Gastroesophageal sphincter (tissue), 4 donors: ENCODE measurements at regions not wholly inside any gene's neighbourhood (a gene's known extent, or its start where the extent isn't known, plus 50 kb on each side); places are given as distances from the start of the nearest gene placed in this dataset.

Experiments used
- ATAC-seq: fragments of 150-250 bp; one replicate; pipeline ENCODE4 v1.9.1; 2016; ENCODE audit warnings: mild to moderate bottlenecking, moderate library complexity
- H3K27ac ChIP-seq, 4 donors: fragments of 200-600 bp; sonication (generic) in 3 of 4; 1 replicate in 3 of 4; 2 replicates in 1 of 4; pipeline ENCODE4 v1.5.1; 2016 to 2019
- H3K27me3 ChIP-seq: fragments of 200-600 bp; sonication (generic); one replicate; pipeline ENCODE4 v1.5.1; 2019
- H3K36me3 ChIP-seq, 2 donors: fragments of 200-600 bp; sonication (generic); one replicate each; pipeline ENCODE4 v1.5.1; 2019; ENCODE audit warnings: control low read depth in 1 of 2
- H3K4me1 ChIP-seq, 3 donors: fragments of 200-600 bp; sonication (generic); 1 replicate in 2 of 3; 2 replicates in 1 of 3; pipeline ENCODE4 v1.5.1; 2016 to 2019; ENCODE audit warnings: control low read depth in 2 of 3
- H3K4me3 ChIP-seq, 2 donors: fragments of 200-600 bp; sonication (generic); one replicate each; pipeline ENCODE4 v1.5.1; 2019; ENCODE audit warnings: mild to moderate bottlenecking in 1 of 2, moderate library complexity in 1 of 2
- H3K9me3 ChIP-seq, 3 donors: fragments of 200-600 bp; sonication (generic); one replicate each; pipeline ENCODE4 v1.5.1; 2017 to 2019; ENCODE audit warnings: control low read depth in 2 of 3
- CTCF ChIP-seq, 4 experiments: fragments of 200-600 bp in 2 of 4; fragments of 450-650 bp in 2 of 4; sonication (generic) in 1 of 4; IDR thresholded peaks; one replicate each; pipeline ENCODE4 v1.5.1; 2017 to 2019; ENCODE audit warnings: antibody characterized with exemption in 4 of 4, mild to moderate bottlenecking in 2 of 4, moderate library complexity in 2 of 4
- EP300 ChIP-seq: sonication (generic); formaldehyde crosslinking; IDR thresholded peaks from one replicate; pipeline ENCODE4 v1.6.1; 2017; ENCODE audit warnings: antibody characterized with exemption, mild to moderate bottlenecking
- POLR2A ChIP-seq, 2 donors: fragments of 450-650 bp; IDR thresholded peaks; one replicate each; pipeline ENCODE4 v1.6.1; 2017; ENCODE audit warnings: antibody characterized with exemption in 2 of 2, mild to moderate bottlenecking in 2 of 2, moderate library complexity in 1 of 2
- POLR2AphosphoS5 ChIP-seq: sonication (generic); formaldehyde crosslinking; IDR thresholded peaks from one replicate; pipeline ENCODE4 v1.6.1; 2017; ENCODE audit warnings: antibody characterized with exemption
- WGBS, 2 donors: methylation state at CpG; one replicate each; pipeline ENCODE4 v1.1.5; 2018; ENCODE audit warnings: low coverage in 1 of 2; 5-methylcytosine and 5-hydroxymethylcytosine counted together

GRCh38 chr16:79325226-79325945 lies 275.2 kb downstream of the MAF start:
- H3K36me3 ChIP-seq = no peaks in the 10 kb centered on the region
- H3K9me3 ChIP-seq = no peaks in the 10 kb centered on the region
- peaks cover 25% of the 10 kb centered on the region for H3K27me3 ChIP-seq
- peaks cover 0 to 8% (median 0%) of the 10 kb centered on the region in 3 donors for H3K4me1 ChIP-seq
- no peak overlapping the region for H3K27ac ChIP-seq
- ATAC-seq = no peak
- WGBS, 2 donors = 86 to 89% methylated on average over 7 to 8 of the region's 8 CpGs
- H3K4me3 ChIP-seq = no peak overlapping the region
- TF ChIP-seq POLR2AphosphoS5 = no peak
- TF ChIP-seq EP300 = no peak

DNA sequence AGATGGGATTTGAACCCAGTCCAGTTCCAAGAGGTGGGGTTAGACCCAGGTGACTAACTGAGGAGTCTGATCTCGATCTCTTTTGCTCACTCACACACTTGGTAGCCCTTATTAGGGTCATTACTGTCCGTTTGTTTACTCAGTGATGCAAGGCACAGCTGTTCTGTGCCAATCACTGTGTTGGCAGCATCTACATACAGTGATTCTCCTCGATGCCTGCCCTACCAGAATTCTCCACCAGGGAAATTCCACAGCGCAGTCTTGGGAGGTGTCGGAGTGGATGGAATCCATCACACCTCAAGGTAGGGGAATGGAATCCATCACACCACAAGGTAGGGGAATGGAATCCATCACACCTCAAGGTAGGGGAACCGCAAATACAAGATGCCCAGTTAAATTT lies 279.6 kb downstream of the MAF start:
- 70 to 92% methylated on average over 2 to 6 of the region's 6 CpGs for WGBS, 2 donors
- H3K9me3 ChIP-seq = no peaks in the 10 kb centered on the region
- no peak overlapping the region for H3K4me3 ChIP-seq
- peaks cover 31% of the 10 kb centered on the region for H3K27me3 ChIP-seq
- no peak overlapping the region for H3K27ac ChIP-seq
- no peak for TF ChIP-seq POLR2A (IDR thresholded peaks at IDR 0.05)
- no peak for TF ChIP-seq POLR2AphosphoS5
- TF ChIP-seq CTCF (IDR thresholded peaks at IDR 0.05) = no peak
- TF ChIP-seq EP300 = no peak
- H3K36me3 ChIP-seq = no peaks in the 10 kb centered on the region
- no peak for ATAC-seq
- no peaks in the 10 kb centered on the region for H3K4me1 ChIP-seq

DNA sequence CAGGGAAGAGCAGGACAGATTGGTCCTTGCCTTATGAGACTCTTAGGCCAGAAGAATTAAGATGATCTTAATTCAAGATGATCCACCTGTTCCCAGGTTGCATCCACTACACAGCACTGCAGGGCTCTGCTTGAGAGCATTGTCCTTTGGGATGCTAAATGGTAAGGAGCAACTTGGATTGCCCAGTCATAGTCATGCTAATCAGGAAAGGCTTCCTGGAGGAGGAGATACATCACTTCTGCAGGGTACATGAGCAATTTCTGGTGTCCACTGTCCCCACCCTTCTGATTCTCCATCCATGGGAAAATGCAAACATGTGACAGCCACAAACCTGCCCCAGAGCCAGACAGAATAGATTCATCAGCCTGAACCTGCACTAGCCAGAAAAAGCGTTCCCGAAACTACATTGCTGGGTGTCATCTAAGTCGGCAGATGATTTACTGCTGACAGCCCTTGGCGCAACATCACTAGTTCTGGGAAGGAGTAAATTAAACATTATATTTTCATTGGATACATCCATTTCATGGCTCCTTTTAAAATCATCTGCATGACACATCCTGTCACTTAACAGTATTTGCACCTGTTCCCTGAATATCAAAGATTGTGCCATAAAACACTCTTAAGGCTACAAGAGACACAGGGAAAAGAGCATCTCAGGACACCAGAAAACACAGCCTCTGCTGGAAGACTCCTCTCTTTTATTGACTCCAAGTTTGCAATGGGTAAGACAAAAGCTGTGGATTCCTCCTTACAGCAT lies 282.2 kb downstream of the MAF start:
- H3K27me3 ChIP-seq = peaks cover 40% of the 10 kb centered on the region
- no peak overlapping the region for H3K27ac ChIP-seq
- WGBS, 2 donors = 22 to 64% methylated on average over 4 of the region's 4 CpGs

DNA sequence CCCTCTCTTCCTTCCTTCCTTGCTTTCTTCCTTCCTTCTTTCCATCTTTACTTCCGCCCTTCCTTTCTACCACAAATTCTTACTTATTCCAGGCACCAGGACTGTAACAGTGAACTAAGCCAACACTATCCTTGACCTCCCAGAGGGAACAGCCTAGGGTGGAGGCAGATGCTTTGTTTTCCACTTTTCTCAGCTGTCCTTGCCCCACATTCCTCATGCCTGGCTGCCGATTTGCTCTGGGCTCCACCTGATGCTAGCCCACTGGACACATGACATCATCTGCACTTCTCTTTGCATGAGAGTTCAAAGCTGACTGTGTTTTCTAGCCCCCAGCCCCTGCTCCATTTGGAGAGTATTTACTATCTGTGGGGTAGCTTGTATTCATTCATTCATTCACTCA lies 283.0 kb downstream of the MAF start:
- Histone ChIP-seq H3K9me3 (no peaks in the 10 kb centered on the region), H3K4me1 (no peaks in the 10 kb centered on the region), H3K27ac (no peak overlapping the region), H3K27me3 (peaks cover 37% of the 10 kb centered on the region), H3K4me3 (no peak overlapping the region), H3K36me3 (no peaks in the 10 kb centered on the region)
- no peak for TF ChIP-seq EP300
- no peak for TF ChIP-seq POLR2AphosphoS5
- ATAC-seq = no peak
- 54 to 71% methylated on average over 2 of the region's 2 CpGs for WGBS, 2 donors

More for the DNA sequence above, 282.2 kb downstream of the MAF start:
- TF ChIP-seq EP300 (no peak), POLR2AphosphoS5 (no peak)
- H3K9me3 ChIP-seq = no peaks in the 10 kb centered on the region
- ATAC-seq = no peak
- no peaks in the 10 kb centered on the region for H3K4me1 ChIP-seq
- H3K4me3 ChIP-seq = no peak overlapping the region
- no peaks in the 10 kb centered on the region for H3K36me3 ChIP-seq

DNA sequence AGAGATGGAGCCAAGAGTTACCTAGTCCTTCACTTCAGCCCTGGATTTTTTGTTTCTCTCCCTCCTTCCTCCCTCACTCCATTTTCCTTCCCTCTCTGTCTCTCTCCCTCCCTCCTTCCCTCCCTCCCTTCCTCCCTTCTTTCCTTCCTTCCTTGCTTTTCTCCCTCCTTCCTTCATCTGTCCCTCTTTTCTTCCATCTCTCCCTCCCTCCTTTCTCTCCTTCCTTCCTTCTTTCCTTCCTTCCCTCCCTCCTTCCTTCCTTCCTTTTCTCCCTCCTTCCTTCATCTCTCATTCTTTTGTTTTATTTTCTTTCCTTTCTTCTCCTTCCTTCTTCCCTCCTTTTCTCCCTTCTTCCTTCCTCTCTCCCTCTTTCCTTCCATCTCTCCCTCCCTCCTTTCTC lies 283.5 kb downstream of the MAF start:
- no peak for TF ChIP-seq POLR2AphosphoS5
- no peak for TF ChIP-seq CTCF (IDR thresholded peaks at IDR 0.05)
- no peak for TF ChIP-seq POLR2A (IDR thresholded peaks at IDR 0.05)
- TF ChIP-seq EP300 = no peak
- peaks cover 36% of the 10 kb centered on the region for H3K27me3 ChIP-seq
- no peak for ATAC-seq

DNA sequence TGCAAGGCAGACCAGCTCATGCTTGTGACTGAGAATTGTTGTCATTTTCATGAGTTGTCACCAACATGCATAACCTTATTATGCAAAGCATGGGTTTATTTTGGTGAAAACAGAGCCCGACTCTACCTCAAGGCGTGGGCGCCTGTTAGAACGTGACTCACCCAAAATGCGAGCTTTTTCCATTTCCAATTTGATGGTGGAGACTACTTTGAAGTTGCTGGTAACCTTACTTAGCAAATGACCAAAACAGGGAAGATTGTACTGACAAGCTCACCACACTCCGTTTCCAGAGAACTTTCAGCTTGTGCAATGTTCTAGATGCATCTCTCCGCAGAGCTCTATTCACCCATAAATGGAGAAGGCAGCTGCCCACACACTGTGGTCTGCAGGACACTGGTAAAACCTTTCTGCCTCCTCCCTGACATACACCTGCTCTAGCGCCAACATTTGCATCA lies 284.5 kb downstream of the MAF start:
- no peak overlapping the region for H3K27ac ChIP-seq
- no peak for TF ChIP-seq EP300
- TF ChIP-seq CTCF (IDR thresholded peaks at IDR 0.05) = no peak
- no peak for TF ChIP-seq POLR2AphosphoS5
- TF ChIP-seq POLR2A (IDR thresholded peaks at IDR 0.05) = no peak
- whole genome bisulfite sequencing, 2 donors = 87 to 94% methylated on average over 3 to 8 of the region's 8 CpGs
- no peaks in the 10 kb centered on the region for H3K4me1 ChIP-seq
- no peak for ATAC-seq
- H3K36me3 ChIP-seq = no peaks in the 10 kb centered on the region
- H3K9me3 ChIP-seq = no peaks in the 10 kb centered on the region
- H3K4me3 ChIP-seq = no peak overlapping the region
- peaks cover 33% of the 10 kb centered on the region for H3K27me3 ChIP-seq

More for the DNA sequence above, 283.5 kb downstream of the MAF start:
- no peaks in the 10 kb centered on the region for H3K9me3 ChIP-seq
- H3K4me3 ChIP-seq = no peak overlapping the region
- H3K36me3 ChIP-seq = no peaks in the 10 kb centered on the region
- no peak overlapping the region for H3K27ac ChIP-seq
- H3K4me1 ChIP-seq = no peaks in the 10 kb centered on the region
